AG09319 (cell line): ENCODE measurements at regions not wholly inside any gene's neighbourhood (a gene's known extent, or its start where the extent isn't known, plus 50 kb on each side); places are given as distances from the start of the nearest gene placed in this dataset.

Source experiments
- DNase-seq: peaks from one replicate; pipeline ENCODE4 v3.0.0-alpha.2; 2010; ENCODE audit warnings: low read depth; ENCODE audit errors: extremely low read depth
- TF ChIP-seq, protein P1 (sequence below): IDR thresholded peaks from 2 replicates; pipeline ENCODE4 v1.5.1; 2011; ENCODE audit warnings: low read depth, mild to moderate bottlenecking, inconsistent platforms, low read length, moderate library complexity

DNA sequence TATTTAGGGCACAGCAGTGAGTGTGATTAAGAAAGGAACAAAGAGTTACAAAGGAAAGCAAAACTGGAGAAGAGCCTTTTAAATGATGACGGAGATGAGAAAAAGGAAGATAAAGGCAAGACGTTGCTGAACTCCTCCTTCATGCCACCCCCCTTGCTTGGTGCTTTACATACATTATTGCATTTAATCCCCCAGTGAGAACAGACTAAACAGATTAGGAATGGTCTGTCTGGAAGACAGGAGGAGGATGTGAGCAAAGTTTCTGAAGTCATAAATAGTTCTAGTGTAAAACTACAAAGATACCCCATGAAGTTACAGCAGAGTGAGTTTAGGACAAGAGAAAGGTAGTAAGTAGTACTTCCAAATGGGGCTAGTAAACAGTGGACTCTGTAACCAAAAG is 113.5 kb downstream of the PLCE1 start:
- DNase-seq, result no peak
- TF ChIP-seq, protein P1, sequence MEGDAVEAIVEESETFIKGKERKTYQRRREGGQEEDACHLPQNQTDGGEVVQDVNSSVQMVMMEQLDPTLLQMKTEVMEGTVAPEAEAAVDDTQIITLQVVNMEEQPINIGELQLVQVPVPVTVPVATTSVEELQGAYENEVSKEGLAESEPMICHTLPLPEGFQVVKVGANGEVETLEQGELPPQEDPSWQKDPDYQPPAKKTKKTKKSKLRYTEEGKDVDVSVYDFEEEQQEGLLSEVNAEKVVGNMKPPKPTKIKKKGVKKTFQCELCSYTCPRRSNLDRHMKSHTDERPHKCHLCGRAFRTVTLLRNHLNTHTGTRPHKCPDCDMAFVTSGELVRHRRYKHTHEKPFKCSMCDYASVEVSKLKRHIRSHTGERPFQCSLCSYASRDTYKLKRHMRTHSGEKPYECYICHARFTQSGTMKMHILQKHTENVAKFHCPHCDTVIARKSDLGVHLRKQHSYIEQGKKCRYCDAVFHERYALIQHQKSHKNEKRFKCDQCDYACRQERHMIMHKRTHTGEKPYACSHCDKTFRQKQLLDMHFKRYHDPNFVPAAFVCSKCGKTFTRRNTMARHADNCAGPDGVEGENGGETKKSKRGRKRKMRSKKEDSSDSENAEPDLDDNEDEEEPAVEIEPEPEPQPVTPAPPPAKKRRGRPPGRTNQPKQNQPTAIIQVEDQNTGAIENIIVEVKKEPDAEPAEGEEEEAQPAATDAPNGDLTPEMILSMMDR, result no peak

DNA sequence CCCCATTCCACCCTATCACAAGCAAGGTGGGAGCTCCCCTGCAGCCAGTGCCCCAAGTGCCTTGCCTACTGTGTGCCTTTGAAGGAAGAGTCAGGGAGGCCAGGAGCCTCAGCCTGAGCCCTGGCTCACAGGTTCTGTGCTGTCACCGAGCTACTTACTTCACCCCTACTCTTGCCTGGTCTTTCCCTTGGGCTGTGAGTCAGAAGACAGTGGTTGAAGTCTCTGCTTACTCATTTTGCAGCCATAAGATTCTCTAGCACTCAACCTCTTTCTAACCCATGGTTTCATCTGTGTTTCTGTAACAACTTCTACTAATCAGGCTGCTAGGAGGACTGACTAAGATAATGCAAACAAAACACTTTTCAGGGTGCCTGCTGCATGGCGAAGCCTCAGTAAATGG is 114.5 kb downstream of the PLCE1 start:
- peak; percentile 10 for DNase-seq
- TF ChIP-seq, protein P1, result no peak

DNA sequence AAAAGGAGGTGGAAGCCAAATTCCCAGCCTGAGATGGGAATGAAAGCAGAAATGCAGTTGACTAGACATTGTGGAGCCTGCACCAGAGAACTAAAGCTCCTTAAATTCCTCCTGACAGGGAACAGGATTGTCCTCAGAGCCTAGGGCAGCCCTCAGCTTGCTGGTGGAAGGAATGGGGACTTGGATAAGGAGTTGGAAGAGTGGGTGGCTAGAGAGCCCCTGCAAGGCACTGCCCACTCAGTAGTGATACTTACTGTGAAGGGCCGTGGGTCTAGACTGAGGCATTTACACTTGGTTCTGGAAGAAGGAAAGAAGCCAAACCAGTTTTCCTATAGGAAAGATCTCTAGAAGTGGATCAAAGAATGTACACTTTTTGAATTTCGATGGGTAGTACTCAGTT is 117.6 kb downstream of the PLCE1 start:
- DNase-seq, result no peak
- TF ChIP-seq, protein P1, result no peak

DNA sequence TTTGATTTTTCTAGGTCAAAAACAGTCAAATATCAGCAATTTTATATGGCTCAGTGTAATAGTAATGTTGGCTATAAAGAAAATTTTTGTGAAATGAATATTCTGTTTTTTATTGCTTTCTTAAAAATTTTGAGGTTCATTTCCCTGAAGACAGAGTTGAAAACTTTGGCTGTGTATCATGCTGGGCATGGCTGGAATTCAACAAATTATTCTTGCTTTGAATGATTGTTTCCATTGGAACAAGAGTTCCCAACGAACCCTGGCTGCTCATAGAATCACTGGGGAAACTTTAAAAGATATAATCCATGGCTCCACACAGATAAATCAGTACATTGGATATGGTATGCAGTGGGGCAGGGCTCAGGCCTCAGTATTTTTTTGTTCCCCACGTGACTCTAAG is 118.6 kb downstream of the PLCE1 start:
- DNase-seq, result no peak
- TF ChIP-seq, protein P1, result no peak

DNA sequence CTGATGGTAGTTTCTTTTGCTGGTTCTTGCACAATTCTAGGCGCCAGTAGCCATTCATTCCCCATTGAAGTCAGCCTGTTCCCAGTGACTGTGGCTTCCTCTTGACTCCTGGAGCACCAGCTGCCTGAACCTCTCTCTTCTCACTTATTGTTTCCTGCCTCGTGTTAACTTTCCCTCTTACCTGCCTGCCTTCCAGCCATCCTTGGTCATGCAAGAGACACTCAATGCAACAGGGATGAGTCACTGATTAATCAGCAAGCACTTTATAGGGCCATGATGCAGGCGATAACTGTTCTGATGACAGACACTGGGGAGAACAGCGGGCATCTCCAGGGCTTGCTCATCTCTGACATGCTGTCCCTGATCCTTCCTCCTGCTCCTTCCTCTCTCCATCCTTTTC is 122.0 kb downstream of the PLCE1 start:
- no peak for DNase-seq
- TF ChIP-seq, protein P1, result no peak

DNA sequence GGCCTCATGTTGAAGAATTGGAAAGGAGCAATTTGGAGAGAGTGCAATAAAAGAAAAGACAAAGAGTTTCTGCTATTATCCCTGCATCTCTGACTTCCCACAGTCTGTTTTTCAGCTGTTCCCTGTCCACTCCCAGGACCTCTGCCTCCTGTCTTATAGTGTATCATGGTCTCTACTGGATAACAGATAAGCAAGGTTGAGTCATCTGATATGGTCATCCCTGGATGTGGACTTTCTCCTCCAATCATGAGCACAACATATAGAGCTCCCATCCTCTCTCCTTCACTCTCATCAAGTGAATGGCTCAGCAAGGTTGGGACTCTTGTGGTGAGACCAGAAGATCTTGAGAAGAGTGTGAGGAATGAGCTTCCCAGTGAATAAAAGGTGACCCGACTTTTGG is 123.1 kb downstream of the PLCE1 start:
- DNase-seq, result no peak
- TF ChIP-seq, protein P1, result no peak

DNA sequence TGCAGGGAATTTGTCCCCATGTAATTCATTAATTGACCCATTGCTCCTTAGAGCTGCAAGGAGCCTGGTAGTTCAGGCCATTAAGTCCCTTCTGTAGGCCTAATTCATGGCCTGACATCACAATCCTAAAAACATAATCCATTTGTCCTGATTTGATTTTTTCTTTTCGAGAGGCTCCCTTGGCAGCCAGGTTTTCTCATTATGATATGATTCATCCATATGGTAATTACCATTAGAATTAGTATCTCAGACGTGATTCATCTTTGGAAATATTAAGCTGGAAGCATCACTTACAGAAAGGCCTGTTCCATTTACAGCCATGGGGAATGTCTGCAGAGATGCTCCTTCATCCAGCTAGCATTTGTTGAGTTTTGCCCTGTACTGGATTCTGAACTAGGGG is 128.5 kb downstream of the PLCE1 start:
- no peak for DNase-seq
- TF ChIP-seq, protein P1, result no peak
